ENCODE measurements at regions not wholly inside any gene's neighbourhood (a gene's known extent, or its start where the extent isn't known, plus 50 kb on each side); places are given as distances from the start of the nearest gene placed in this dataset.

DNA sequence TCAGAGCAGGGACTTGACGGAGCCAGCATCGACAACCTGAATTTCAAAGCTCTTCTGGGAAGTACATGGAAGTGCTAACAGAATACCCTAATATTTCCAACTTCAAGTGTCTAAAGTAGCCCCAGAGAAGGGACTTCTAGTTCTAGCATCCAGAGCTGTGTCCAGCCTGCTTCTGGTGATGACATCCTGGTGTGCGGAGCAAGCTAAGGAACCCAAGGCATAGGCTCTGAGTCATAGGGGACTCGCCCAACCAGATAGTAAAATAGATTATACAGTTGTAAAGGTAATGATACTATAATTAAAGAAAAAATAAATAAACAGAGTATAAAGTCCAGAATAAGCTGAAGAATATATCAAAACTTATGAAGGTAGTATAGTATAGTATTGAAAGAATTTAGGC is 108.1 kb upstream of the SERPINE2 start:
- no peak for TF ChIP-seq CTCF (conservative IDR thresholded peaks at IDR 0.05; ENCODE audit: low read depth, low read length)
- no peak overlapping the region for H3K4me3 ChIP-seq (ENCODE audit: low read depth, low read length)
- peak; percentile 31 for DNase-seq (ENCODE audit: low read depth)

DNA sequence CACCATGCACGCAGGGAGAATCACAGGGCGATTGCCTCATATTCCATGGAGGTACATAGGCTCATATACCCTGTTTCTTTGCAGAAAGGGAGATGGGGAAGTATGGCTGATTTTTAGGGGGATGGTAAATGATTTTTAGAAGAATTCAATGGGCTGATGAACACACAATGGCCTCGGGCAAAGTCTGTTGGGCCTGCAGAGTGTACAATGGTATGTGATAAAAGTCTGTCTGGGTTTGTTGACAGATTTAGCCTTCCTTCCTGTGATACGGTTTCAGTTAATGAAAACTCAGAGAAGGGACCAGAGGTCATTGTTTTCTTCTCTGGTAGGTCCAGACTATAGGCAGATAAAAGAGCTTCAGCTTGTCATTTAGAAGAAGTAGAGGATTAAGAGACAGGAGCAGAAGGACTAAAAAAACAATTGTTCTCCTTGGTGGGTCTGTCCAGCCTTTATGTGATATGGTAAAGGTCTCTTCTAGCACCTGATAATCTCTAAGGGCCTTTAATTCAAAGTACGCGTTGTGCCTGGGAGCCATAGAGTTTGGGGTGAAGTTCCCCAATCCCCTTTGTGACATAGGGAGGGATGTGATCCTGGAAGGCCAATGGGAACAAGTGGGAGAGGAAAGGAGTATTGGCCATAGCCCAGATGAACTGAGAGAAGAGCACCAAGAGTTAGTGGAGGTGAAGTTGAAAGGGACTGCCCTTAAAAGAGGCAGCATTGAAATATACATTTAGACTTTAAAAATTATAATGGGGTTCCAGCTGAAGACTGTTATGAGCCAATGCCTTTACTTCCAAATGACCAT is 107.5 kb upstream of the SERPINE2 start:
- no peak for DNase-seq (ENCODE audit: low read depth)
- TF ChIP-seq CTCF (conservative IDR thresholded peaks at IDR 0.05; ENCODE audit: low read depth, low read length), result no peak
- H3K4me3 ChIP-seq (ENCODE audit: low read depth, low read length), result no peak overlapping the region

GRCh38 chr2:224145751-224146355 is 106.8 kb upstream of the SERPINE2 start:
- peak; percentile 94 for DNase-seq (ENCODE audit: low read depth)
- H3K4me3 ChIP-seq (ENCODE audit: low read depth, low read length), result no peak overlapping the region
- no peak for TF ChIP-seq CTCF (conservative IDR thresholded peaks at IDR 0.05; ENCODE audit: low read depth, low read length)

- H3K4me3 ChIP-seq (ENCODE audit: low read depth, low read length), result no peak overlapping the region
- DNase-seq (ENCODE audit: low read depth), result no peak
- no peak for TF ChIP-seq CTCF (conservative IDR thresholded peaks at IDR 0.05; ENCODE audit: low read depth, low read length)
These were observed 104.4 kb upstream of the SERPINE2 start for GRCh38 chr2:224143526-224143925.

GRCh38 chr2:224142397-224143312 is 103.6 kb upstream of the SERPINE2 start:
- no peak overlapping the region for H3K4me3 ChIP-seq (ENCODE audit: low read depth, low read length)
- peak; percentile 55 for DNase-seq (ENCODE audit: low read depth)
- no peak for TF ChIP-seq CTCF (conservative IDR thresholded peaks at IDR 0.05; ENCODE audit: low read depth, low read length)

- no peak for DNase-seq (ENCODE audit: low read depth)
- no peak for TF ChIP-seq CTCF (conservative IDR thresholded peaks at IDR 0.05; ENCODE audit: low read depth, low read length)
- no peak overlapping the region for H3K4me3 ChIP-seq (ENCODE audit: low read depth, low read length)
These were observed 102.2 kb upstream of the SERPINE2 start for GRCh38 chr2:224141304-224141703.
